GM21576 (cell line): ENCODE measurements at regions not wholly inside any gene's neighbourhood (a gene's known extent, or its start where the extent isn't known, plus 50 kb on each side); places are given as distances from the start of the nearest gene placed in this dataset.
"Not testable (repeated sequence)": the region's sequence is repeated elsewhere in the genome, so short reads cannot be mapped to it uniquely, and the experiment has no call there.

Source experiments
- ATAC-seq: cut with Tn5 transposase; IDR thresholded peaks from one replicate; pipeline ENCODE4 v1.9.1; 2021; ENCODE audit warnings: mild to moderate bottlenecking, moderate library complexity; ENCODE audit not compliant: unreplicated experiment

DNA sequence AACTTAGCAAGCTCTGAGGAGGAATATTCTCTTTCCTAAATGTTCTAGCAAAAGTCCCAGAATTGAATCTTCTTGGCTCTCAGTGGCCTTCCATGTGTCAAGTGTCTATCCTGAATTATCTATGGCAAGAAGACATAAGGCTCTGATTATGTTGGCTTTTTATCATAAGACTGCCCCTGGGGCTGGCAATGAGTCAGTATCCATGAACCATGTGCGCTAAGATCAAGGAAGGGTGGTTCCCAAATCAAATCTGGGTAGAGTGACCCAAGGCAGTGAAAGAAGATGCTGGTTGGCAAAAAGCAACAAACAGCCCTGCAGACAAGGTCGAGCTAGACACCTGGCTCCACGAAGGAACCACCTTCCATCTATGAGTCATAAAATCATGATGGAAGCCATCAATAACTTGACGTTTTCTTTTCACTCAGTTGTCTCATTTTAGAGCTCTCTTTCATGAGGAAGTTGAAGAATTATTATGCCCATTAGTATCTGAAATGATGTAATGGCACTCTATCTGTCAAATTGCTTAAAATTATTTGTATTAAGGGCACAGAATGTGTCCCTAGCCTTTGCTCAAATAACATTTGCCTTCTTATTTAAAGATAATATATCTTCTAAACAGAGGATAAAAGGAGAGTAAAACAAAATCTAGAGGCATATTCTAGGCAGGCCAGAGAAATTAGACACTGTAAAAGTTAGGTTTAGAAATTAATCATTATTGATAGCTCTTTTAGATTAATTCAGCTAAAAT, 657.7 kb upstream of the GOT2 start:
- ATAC-seq = no peak

DNA sequence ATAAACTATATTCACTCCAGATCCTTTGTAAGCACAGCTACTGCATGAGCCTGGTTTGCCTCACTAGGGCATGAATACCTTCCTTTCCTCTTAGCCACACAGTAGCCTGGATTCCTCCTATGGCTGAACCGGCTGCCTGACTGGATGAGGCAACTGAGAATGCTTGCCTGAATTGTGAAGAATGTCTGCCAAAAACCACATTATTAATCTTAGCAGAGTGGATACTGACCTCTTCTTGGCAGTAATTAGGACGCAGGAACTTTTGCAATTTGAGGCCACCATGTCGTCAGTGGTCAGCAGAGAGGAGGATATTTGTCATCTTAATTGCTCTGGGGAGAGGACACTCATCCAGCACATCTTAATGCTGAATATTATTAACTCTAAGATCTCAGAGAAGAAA, 651.8 kb upstream of the GOT2 start:
- ATAC-seq = no peak

DNA sequence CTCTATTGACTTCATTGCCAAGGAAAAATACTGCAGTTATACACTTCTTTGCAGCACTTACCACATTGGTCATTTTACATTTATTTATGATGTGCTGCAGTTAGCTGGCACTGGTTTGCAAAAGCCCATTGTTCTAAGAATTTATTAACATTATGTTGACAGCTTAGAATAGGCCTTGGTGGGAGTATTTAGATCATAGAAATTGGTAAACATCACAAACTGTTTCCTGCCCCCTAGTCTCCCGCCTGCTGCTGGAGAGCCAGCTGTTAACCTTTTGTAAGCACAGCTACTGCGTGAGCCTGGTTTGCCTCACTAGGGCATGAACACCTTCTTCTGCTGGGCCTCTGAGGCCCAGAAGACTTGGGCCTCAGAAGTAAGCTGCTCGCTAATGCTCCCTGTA, 651.4 kb upstream of the GOT2 start:
- no peak for ATAC-seq

DNA sequence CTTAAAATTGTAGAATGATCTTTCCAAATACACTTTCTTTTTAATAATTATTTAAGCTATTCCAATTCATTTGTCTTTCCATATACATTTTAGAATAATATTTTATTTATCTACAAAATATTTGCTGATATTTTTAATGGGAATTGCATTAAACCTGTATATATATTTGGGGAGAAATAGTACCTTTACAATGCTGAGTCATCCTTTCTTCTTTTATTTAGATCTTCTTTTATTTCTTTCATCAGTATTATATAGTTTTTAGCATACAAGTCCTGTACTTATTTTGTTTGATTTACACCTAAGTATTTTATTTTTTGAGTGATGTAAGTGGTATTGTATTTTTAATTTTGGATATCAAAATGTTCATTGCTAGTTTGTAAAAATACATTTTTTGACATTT, 639.5 kb upstream of the GOT2 start:
- no peak for ATAC-seq

DNA sequence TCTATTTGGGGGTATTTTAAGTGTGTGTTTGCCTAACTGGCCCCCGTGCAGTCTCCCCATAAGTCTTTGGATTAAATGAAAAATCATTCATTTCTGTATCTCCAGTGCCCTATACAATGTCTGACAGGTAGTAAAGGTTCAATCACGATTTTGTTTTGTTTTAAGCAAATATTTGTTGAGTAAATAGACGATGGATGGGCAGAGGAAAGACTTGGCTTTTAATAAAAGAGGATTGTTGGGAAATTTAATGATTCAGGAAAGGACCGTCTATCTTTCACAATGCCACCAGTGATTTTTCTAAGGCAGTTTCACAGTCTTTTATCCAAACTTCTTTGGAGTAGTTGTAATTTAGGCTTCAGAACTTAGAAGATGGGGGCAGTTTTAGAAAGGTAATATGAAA, 636.6 kb upstream of the GOT2 start:
- ATAC-seq = no peak

DNA sequence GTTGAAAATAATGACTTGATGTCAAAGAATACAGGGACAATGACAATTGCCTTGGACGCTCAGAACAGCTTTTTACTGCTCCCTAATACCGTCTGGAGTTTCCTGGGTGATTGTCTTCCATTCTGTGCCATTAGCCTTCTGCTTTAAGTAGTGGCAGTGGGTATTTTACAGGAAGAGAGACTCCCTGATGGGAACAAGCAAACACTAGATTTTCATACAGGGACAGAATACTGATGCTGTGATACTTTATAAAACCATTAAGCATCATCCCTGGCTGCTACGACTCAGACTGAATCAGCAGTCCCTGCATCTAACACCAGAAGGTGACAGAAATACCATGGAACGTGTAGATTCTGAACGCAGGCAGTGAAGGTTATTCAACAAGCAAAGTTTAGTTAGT, 635.4 kb upstream of the GOT2 start:
- no peak for ATAC-seq

DNA sequence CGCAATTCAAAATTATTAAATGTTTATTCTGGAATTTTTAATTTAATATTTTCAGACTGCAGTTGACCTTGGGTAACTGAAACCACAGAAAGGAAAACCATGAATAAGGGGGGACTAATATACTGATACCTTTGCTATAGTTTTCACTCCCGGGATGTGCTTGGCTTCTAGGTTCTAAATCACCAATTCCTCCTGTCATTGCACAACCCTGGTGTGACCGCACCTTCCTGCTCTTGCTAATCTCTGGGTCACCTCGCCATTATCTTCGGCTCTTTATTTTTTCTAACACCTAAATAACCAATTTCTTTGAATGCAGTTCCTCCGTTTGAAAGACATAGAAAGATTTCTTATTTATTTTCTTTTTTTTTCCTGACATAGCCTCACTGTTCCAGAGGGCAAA, 634.5 kb upstream of the GOT2 start:
- no peak for ATAC-seq

DNA sequence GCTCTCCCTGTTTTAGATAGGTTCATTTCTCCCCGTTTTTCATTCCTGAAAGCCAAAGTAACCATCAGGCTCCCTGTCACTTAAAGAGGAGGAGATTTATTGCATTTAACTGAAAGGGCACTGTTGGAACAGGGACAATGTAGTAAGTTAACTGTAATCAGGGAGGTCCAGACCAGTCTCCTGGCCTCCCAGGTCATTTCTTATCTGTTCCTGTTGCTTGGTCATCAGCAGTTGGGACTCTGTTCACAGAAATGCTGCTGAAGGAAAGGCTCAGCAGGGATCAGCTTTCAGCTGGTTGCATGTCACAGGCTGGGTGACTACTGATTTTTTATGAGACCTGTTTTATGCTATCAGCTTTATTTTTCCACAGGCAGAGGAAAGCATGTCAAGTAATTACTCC, 622.6 kb upstream of the GOT2 start:
- ATAC-seq = no peak

DNA sequence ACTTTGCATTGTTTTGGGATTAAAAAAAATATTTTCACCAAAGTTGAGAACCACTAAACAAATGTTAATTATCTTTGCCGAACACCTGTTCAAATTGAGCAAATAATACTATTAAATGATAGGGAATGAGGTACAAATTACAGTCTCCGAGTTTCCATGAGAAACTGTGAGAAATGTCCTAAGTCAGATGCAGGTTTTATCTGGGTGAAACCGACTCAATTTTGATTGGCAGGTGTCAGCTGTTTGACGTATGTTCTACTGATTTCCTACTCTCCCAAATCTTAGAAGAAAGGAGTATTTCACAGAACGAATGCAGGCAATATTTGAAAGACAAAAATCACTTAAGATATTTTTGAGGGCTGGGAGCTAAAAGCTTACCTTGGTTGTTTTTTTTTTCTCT, 622.0 kb upstream of the GOT2 start:
- ATAC-seq = no peak

- ATAC-seq = no peak
These were observed 621.6 kb upstream of the GOT2 start for GRCh38 chr16:59355704-59356103.

GRCh38 chr16:59351305-59351903, 617.3 kb upstream of the GOT2 start:
- ATAC-seq = no peak

GRCh38 chr16:59350670-59351069, 616.6 kb upstream of the GOT2 start:
- ATAC-seq = no peak

DNA sequence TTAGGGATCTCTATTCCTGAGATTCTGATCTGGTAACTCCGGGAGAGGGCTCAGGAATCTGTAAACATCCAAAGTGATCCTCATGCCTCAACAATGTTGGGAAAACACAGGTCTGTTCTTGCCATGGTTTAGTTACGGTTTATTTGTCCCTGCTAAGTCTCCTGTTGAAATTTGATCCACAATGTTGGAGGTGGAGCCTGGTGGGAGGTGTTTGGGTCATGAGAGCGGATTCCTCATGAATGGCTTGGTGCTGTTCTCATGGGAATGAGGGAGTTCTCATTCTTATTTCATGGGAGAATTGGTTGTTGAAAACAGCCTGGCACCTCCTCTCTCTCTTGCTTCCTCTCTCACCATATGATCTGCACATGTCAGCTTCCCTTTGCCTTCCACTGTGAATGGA, 608.6 kb upstream of the GOT2 start:
- no peak for ATAC-seq

DNA sequence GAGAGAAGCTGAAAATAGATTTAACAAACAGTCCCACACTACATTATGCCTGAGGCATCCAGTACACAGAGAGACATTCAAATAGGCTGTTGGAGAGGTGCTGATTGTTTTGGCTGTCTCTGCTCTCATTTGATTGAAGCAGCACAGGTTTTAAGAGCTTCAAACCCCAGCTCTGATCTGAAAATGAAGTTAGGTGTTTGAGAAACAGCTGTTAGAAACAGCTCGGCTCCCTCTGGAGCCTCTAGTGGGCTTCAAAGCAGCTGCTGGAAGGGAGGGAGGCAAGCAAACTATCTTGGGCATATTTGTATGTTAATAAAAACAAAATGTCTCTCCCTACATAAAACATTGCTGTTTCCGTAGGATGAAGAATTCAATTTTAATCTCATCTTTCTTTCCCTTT, 607.3 kb upstream of the GOT2 start:
- ATAC-seq = no peak

DNA sequence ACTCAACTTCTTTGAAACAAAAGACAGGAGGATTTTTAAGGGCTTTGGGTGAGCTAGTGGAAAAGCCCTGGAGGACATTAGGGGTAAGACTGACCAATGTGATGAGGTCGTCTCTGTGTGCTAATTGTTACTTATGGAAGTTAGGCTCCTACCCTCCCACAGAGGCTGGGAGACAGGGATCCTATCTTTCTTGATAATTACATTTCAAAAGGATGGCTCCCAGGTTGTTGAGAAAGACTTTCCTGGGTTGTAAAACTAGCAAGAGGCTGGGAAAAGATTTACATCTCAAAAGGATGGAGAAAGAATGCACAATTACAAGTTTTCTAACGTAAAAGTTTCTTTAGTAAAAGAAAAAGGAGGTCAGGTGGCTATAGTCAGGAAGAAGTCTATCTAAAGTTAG, 605.8 kb upstream of the GOT2 start:
- ATAC-seq = no peak

GRCh38 chr16:59336136-59336695, 602.1 kb upstream of the GOT2 start:
- ATAC-seq = no peak

DNA sequence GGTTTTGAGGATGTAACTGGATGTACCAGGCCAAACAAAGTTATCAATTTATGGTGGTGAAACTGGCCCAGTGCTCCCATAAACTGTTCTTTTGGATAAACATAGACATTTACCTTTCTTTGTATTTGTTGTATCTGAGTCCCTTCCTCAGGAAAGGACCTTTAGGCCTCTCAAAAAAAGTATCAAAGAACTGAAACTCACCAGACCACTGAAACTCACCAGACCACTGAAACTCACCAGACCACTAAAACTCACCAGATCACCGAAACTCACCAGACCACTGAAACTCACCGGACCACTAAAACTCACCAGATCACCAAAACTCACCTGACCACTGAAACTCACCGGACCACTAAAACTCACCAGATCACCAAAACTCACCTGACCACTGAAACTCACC, 597.6 kb upstream of the GOT2 start:
- not testable (repeated sequence) for ATAC-seq

GRCh38 chr16:59330019-59330670, 596.0 kb upstream of the GOT2 start:
- ATAC-seq = no peak

DNA sequence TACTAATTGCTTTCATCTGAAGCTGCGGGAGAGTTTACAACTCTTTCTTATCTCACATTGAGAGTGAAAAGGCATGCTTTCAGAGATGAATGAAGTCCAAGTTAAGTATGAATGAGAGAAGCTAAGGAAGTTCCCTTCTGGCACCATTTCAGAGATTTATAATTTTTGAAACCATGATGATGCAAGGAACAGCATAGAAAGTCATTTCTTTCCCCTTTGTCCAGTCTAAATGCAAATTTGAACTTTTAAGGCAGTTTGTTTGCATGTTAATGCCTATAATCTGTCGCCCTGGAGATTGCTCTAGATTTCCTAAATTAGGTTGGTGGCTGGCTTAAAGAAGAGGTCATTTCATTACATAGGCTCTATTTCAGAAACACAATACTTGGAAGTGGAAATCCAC, 594.8 kb upstream of the GOT2 start:
- ATAC-seq = no peak

DNA sequence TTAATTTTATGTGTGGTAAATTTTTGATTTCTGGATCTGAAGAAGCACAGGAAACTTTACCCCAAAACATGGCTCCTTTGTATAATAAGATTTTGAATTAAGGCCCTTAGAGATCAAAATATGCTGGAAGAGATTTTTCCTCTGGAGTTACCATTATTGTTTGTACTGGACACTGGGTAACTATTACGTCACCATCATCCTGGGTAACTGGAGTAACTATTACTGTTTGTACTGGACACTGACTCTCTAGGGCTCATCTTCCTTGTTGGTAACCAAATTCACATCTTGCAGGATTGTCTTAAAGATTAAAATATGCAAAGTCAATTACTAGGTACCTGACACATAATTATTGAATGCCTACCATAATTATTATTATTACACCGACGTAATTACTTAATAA, 593.8 kb upstream of the GOT2 start:
- ATAC-seq = no peak

DNA sequence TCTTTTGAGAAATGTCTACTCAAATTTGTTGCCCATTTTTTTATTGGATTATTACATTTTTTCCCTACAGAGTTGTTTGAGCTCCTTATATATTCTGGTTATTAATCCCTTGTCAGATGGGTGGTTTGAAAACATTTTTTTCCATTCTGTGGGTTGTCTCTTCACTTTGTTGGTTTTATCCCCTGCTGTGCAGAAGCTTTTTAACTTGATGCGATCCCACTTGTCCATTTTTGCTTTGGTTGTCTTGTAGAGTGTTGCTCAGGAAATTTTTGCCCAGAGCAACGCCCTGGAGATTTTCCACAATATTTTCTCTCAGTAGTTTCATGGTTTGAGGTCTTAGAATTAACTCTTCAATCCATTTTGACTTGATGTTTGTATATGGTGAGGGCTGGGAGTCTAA, 592.8 kb upstream of the GOT2 start:
- no peak for ATAC-seq

GRCh38 chr16:59324462-59324861, 590.3 kb upstream of the GOT2 start:
- no peak for ATAC-seq
